Endothelial cell of umbilical vein (primary cell): ENCODE measurements at regions not wholly inside any gene's neighbourhood (a gene's known extent, or its start where the extent isn't known, plus 50 kb on each side); places are given as distances from the start of the nearest gene placed in this dataset.

ENCODE experiments used
- BruUV-seq: library from RNA; stranded (reverse); fragments of 400-500 nt; replicated peaks from 2 replicates; lab custom pipeline; 2021; lab: Mats Ljungman, UMichigan
- CTCF ChIA-PET: fragments of 300-600, 350-600 bp; sonication (Branson Sonifier 250); formaldehyde crosslinking; loops from one replicate; lab custom pipeline; 2021; ENCODE audit warnings: antibody characterized with exemption, inconsistent platforms; lab: Charles Lee
- POLR2A ChIA-PET: fragments of 300-600, 350-600 bp; sonication (Branson Sonifier 250); formaldehyde crosslinking; loops from one replicate; lab custom pipeline; 2021; ENCODE audit warnings: antibody characterized with exemption, inconsistent platforms; lab: Charles Lee
- DNase-seq: peaks from one replicate; pipeline ENCODE4 v3.0.0-alpha.2; 2011; ENCODE audit warnings: low read depth, low spot score
- FAIRE-seq: peaks from 2 replicates; lab custom pipeline; 2011; peaks lifted over from hg19 to GRCh38; lab: Jason Lieb, UNC
- H2AFZ ChIP-seq: 2 replicates; pipeline ENCODE4 v1.6.0; 2012; ENCODE audit warnings: low read depth, low read length, control low read depth, inconsistent platforms
- H3K27ac ChIP-seq: 2 replicates; pipeline ENCODE4 v1.5.1; 2011; ENCODE audit warnings: low read depth, mild to moderate bottlenecking, control low read depth, low read length, moderate library complexity; ENCODE audit not compliant: insufficient read depth
- H3K27me3 ChIP-seq, 2 experiments: 2 replicates each; pipeline versions ENCODE4 v1.6.0 to v1.6.1; 2011; ENCODE audit warnings: low read length in 2 of 2, mixed read lengths in 1 of 2; ENCODE audit not compliant: control insufficient read depth in 2 of 2, insufficient read depth in 2 of 2
- H3K36me3 ChIP-seq, 2 experiments: 2 replicates in 1 of 2; 3 replicates in 1 of 2; pipeline ENCODE4 v1.5.1; 2011; ENCODE audit warnings: low read length in 2 of 2, mild to moderate bottlenecking in 1 of 2, moderate library complexity in 1 of 2; ENCODE audit not compliant: control insufficient read depth in 2 of 2, insufficient read depth in 2 of 2; ENCODE audit errors: extremely low read depth in 1 of 2
- H3K4me1 ChIP-seq: 3 replicates; pipeline ENCODE4 v1.5.1; 2011; ENCODE audit warnings: mild to moderate bottlenecking, low read length; ENCODE audit not compliant: control insufficient read depth, insufficient read depth; ENCODE audit errors: extremely low read depth
- H3K4me2 ChIP-seq: 2 replicates; pipeline ENCODE4 v1.6.1; 2011; ENCODE audit warnings: low read length, control low read depth, mixed read lengths; ENCODE audit not compliant: insufficient read depth
- H3K4me3 ChIP-seq, 3 experiments: fragments of 200-600 bp in 1 of 3; sonication (generic), shearing (Covaris generic) in 1 of 3; replicated peaks in 1 of 3; 2 replicates each; pipeline ENCODE4 v1.5.1; 2011 to 2016; ENCODE audit warnings: control low read depth in 3 of 3, low read length in 3 of 3, mild to moderate bottlenecking in 2 of 3, inconsistent platforms in 1 of 3, low read depth in 1 of 3, moderate library complexity in 1 of 3; ENCODE audit not compliant: insufficient read depth in 1 of 3
- H3K79me2 ChIP-seq: 2 replicates; pipeline ENCODE4 v1.6.0; 2012; ENCODE audit warnings: low read length, inconsistent platforms; ENCODE audit not compliant: control insufficient read depth, insufficient read depth
- H3K9ac ChIP-seq: replicated peaks from 2 replicates; pipeline ENCODE3; 2011; ENCODE audit warnings: low read length, control low read depth; ENCODE audit not compliant: insufficient read depth; ENCODE audit errors: extremely low read depth
- H3K9me1 ChIP-seq: replicated peaks from 3 replicates; pipeline ENCODE4 v1.6.0; 2011; ENCODE audit warnings: mild to moderate bottlenecking, low read length; ENCODE audit not compliant: control insufficient read depth, insufficient read depth; ENCODE audit errors: extremely low read depth
- H3K9me3 ChIP-seq: replicated peaks from 2 replicates; pipeline ENCODE4 v1.5.1; 2012; ENCODE audit warnings: low read length, inconsistent platforms; ENCODE audit not compliant: control insufficient read depth, insufficient read depth
- H4K20me1 ChIP-seq: replicated peaks from 2 replicates; pipeline ENCODE3; 2011; ENCODE audit warnings: mild to moderate bottlenecking, low read length; ENCODE audit not compliant: control insufficient read depth, insufficient read depth; ENCODE audit errors: extremely low read depth
- EZH2 ChIP-seq: IDR thresholded peaks from 2 replicates; pipeline ENCODE4 v1.6.1; 2012; ENCODE audit warnings: borderline replicate concordance, low read depth, mild to moderate bottlenecking, moderate library complexity, low read length, inconsistent platforms; ENCODE audit not compliant: severe bottlenecking
- FOS ChIP-seq: IDR thresholded peaks from 2 replicates; pipeline ENCODE4 v1.6.1; 2011; ENCODE audit warnings: mild to moderate bottlenecking, low read length, moderate library complexity, borderline replicate concordance; ENCODE audit not compliant: insufficient read depth
- GATA2 ChIP-seq: IDR thresholded peaks from 2 replicates; pipeline ENCODE4 v1.7.0; 2011; ENCODE audit warnings: low read depth, mild to moderate bottlenecking, moderate library complexity, mixed read lengths, low read length; ENCODE audit not compliant: insufficient read length, insufficient read depth
- JUN ChIP-seq: IDR thresholded peaks from 2 replicates; pipeline ENCODE4 v1.6.1; 2011; ENCODE audit warnings: borderline replicate concordance, low read depth; ENCODE audit not compliant: insufficient read length, insufficient read depth
- MAX ChIP-seq: IDR thresholded peaks from 2 replicates; pipeline ENCODE4 v1.6.1; 2011; ENCODE audit not compliant: insufficient read depth, insufficient read length
- MYC ChIP-seq: IDR thresholded peaks from one replicate; pipeline ENCODE4 v1.6.1; 2011; ENCODE audit warnings: mild to moderate bottlenecking, low read depth, low read length
- POLR2A ChIP-seq: IDR thresholded peaks from 2 replicates; pipeline ENCODE4 v1.6.1; 2012; ENCODE audit warnings: low read depth, mild to moderate bottlenecking, control low read depth, low read length
- POLR2AphosphoS5 ChIP-seq: IDR thresholded peaks from 2 replicates; pipeline ENCODE4 v1.6.1; 2012; ENCODE audit warnings: low read depth, mild to moderate bottlenecking, control low read depth, low read length, moderate library complexity; ENCODE audit not compliant: insufficient read depth
- dilution Hi-C: fragments of 300-500 bp; cut with MboI; formaldehyde crosslinking; loops from one replicate; pipeline ENCODE4 v1.15.0; 2019; ENCODE audit warnings: low sequenced_read_pairs; ENCODE audit not compliant: extremely low pct_ligation_motif_present
- intact Hi-C: fragments of 100-400 bp; cut with micrococcal nuclease; formaldehyde crosslinking; loops from one replicate; pipeline ENCODE4 v1.10.0; 2022
- TF ChIP-seq, protein P1 (sequence below), 2 donors: IDR thresholded peaks; 1 replicate in 1 of 2; 2 replicates in 1 of 2; pipeline ENCODE4 v1.5.1; 2011; ENCODE audit warnings: low read length in 2 of 2, mild to moderate bottlenecking in 2 of 2, moderate library complexity in 2 of 2, control low read depth in 1 of 2, inconsistent platforms in 1 of 2, low read depth in 1 of 2; ENCODE audit not compliant: insufficient read depth in 1 of 2; ENCODE audit errors: extremely low read depth in 1 of 2

- Histone ChIP-seq H3K9ac (no peak overlapping the region), H3K27me3 (no peaks in the 10 kb centered on the region), H4K20me1 (no peaks in the 10 kb centered on the region), H3K4me1 (no peaks in the 10 kb centered on the region), H2AFZ (no peak overlapping the region), H3K9me1 (no peaks in the 10 kb centered on the region), H3K36me3 (no peaks in the 10 kb centered on the region), H3K9me3 (peaks cover 2% of the 10 kb centered on the region), H3K27ac (no peak overlapping the region), H3K4me2 (no peak overlapping the region), H3K79me2 (no peaks in the 10 kb centered on the region), H3K4me3 (no peak overlapping the region)
- intact Hi-C loops: no loop called here
- ChIA-PET CTCF (no interaction called here), POLR2A (no interaction called here)
- no TSS peak for BruUV-seq
- no peak for FAIRE-seq
- no peak for TF ChIP-seq FOS
- TF ChIP-seq MAX: no peak
- TF ChIP-seq MYC: no peak
- no peak for TF ChIP-seq EZH2
- TF ChIP-seq GATA2: no peak
- TF ChIP-seq, protein P1, sequence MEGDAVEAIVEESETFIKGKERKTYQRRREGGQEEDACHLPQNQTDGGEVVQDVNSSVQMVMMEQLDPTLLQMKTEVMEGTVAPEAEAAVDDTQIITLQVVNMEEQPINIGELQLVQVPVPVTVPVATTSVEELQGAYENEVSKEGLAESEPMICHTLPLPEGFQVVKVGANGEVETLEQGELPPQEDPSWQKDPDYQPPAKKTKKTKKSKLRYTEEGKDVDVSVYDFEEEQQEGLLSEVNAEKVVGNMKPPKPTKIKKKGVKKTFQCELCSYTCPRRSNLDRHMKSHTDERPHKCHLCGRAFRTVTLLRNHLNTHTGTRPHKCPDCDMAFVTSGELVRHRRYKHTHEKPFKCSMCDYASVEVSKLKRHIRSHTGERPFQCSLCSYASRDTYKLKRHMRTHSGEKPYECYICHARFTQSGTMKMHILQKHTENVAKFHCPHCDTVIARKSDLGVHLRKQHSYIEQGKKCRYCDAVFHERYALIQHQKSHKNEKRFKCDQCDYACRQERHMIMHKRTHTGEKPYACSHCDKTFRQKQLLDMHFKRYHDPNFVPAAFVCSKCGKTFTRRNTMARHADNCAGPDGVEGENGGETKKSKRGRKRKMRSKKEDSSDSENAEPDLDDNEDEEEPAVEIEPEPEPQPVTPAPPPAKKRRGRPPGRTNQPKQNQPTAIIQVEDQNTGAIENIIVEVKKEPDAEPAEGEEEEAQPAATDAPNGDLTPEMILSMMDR (IDR thresholded peaks at IDR 0.05; ENCODE audit: extremely low read depth in 1 of 2, insufficient read depth in 1 of 2, low read depth in 1 of 2, low read length in 2 of 2): no peak
- no peak for TF ChIP-seq POLR2A
- no peak for TF ChIP-seq POLR2AphosphoS5
- no peak for TF ChIP-seq JUN
- dilution Hi-C loops: no loop called here
- no peak for DNase-seq
Measured at GRCh38 chr11:134662629-134663360, 250.8 kb upstream of the B3GAT1 start.
